Panc1 (cell line): ENCODE measurements at regions not wholly inside any gene's neighbourhood (a gene's known extent, or its start where the extent isn't known, plus 50 kb on each side); places are given as distances from the start of the nearest gene placed in this dataset.

ENCODE experiments used
- ATAC-seq: fragments of 200-7000 bp; cut with Tn5 transposase; 2 replicates; pipeline ENCODE4 v1.9.1; 2020; ENCODE audit warnings: mild to moderate bottlenecking, moderate library complexity
- BruUV-seq: library from RNA; stranded (reverse); fragments of 400-500 nt; replicated peaks from 2 replicates; lab custom pipeline; 2021; lab: Mats Ljungman, UMichigan
- CTCF ChIA-PET: fragments of 300-600 bp; sonication (Branson Sonifier 250); formaldehyde crosslinking; loops from one replicate; lab custom pipeline; 2022; ENCODE audit warnings: antibody characterized with exemption; lab: Charles Lee
- POLR2A ChIA-PET: fragments of 300-600 bp; sonication (Branson Sonifier 250); formaldehyde crosslinking; loops from one replicate; lab custom pipeline; 2022; ENCODE audit warnings: antibody characterized with exemption; lab: Charles Lee
- DNase-seq: peaks from one replicate; pipeline ENCODE4 v3.0.0-alpha.2; 2010; ENCODE audit warnings: low read depth, low spot score
- H3K27ac ChIP-seq: 2 replicates; pipeline ENCODE4 v1.5.1; 2011; ENCODE audit warnings: mild to moderate bottlenecking, low read length, inconsistent platforms
- H3K27me3 ChIP-seq: fragments of 200-500 bp; sonication (Bioruptor generic); 2 replicates; pipeline ENCODE4 v1.6.0; 2014; ENCODE audit warnings: low read length, inconsistent platforms; ENCODE audit not compliant: control insufficient read depth, insufficient read depth
- H3K36me3 ChIP-seq: fragments of 200-500 bp; sonication (Bioruptor generic); 2 replicates; pipeline ENCODE4 v1.5.1; 2014; ENCODE audit warnings: inconsistent platforms, mild to moderate bottlenecking, low read length, moderate library complexity; ENCODE audit not compliant: control insufficient read depth, insufficient read depth
- H3K4me1 ChIP-seq: 2 replicates; pipeline ENCODE4 v1.5.1; 2011; ENCODE audit warnings: inconsistent platforms, mild to moderate bottlenecking, low read length, moderate library complexity; ENCODE audit not compliant: control insufficient read depth, insufficient read depth
- H3K4me3 ChIP-seq, 2 experiments: 2 replicates each; pipeline ENCODE4 v1.5.1; 2011 to 2012; ENCODE audit warnings: low read depth in 2 of 2, low read length in 2 of 2, mild to moderate bottlenecking in 2 of 2, inconsistent platforms in 1 of 2, moderate library complexity in 1 of 2
- H3K9me3 ChIP-seq: fragments of 200-500 bp; sonication (Bioruptor generic); 2 replicates; pipeline ENCODE4 v1.5.1; 2014; ENCODE audit warnings: low read depth, mild to moderate bottlenecking, inconsistent platforms, low read length, moderate library complexity; ENCODE audit not compliant: control insufficient read depth, insufficient read depth
- POLR2AphosphoS5 ChIP-seq: IDR thresholded peaks from 2 replicates; pipeline ENCODE4 v1.6.1; 2012; ENCODE audit warnings: mild to moderate bottlenecking, low read depth, low read length, moderate library complexity
- REST ChIP-seq, 2 experiments: IDR thresholded peaks; 2 replicates each; pipeline ENCODE4 v1.6.1; 2011 to 2012; ENCODE audit warnings: low read depth in 2 of 2, control low read depth in 1 of 2, low read length in 1 of 2, mild to moderate bottlenecking in 1 of 2, moderate library complexity in 1 of 2; ENCODE audit not compliant: insufficient read depth in 1 of 2
- SIN3A ChIP-seq: IDR thresholded peaks from 2 replicates; pipeline ENCODE4 v1.6.1; 2012; ENCODE audit warnings: low read depth, mild to moderate bottlenecking, low read length, moderate library complexity, borderline replicate concordance; ENCODE audit not compliant: insufficient read depth
- TCF7L2 ChIP-seq: IDR thresholded peaks from 2 replicates; pipeline ENCODE4 v1.6.1; 2011; ENCODE audit warnings: mild to moderate bottlenecking, low read depth, low read length, inconsistent platforms
- in situ Hi-C: cut with HindIII; loops from 2 replicates; pipeline ENCODE4 v1.10.0; 2016; ENCODE audit warnings: low sequenced_read_pairs, low pct_unique_long_range_greater_than_20kb
- intact Hi-C: fragments of 100-400 bp; cut with micrococcal nuclease; formaldehyde crosslinking; loops from one replicate; pipeline ENCODE4 v1.10.0; 2022; ENCODE audit not compliant: unreplicated experiment
- TF ChIP-seq, protein P1 (sequence below): fragments of 450-650 bp; IDR thresholded peaks from 2 replicates; pipeline ENCODE4 v1.5.1; 2017; ENCODE audit warnings: mild to moderate bottlenecking

DNA sequence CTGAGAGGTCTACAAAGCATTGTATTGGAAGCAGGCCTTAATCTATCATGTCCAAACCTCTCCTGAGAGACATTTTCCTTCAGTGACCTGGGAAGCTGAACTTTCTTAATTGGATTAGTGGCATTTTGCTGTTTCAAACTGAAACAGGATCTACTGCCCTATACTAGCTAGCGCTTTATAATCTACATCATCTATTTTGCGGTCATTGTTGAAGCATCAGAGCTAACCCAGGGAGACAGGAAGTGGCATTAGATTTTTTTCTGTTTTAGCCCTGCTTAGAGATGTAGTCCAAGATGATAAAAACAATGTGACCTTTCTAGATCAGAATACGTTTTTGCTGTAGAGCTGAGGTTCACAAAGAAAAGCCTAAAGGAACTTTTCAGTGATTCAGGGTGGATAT, 147.4 kb upstream of the AGR3 start:
- ATAC-seq: no peak
- H3K27ac ChIP-seq: no peak overlapping the region
- no TSS peak for BruUV-seq
- in situ Hi-C loops (no loop called here), intact Hi-C loops (no loop called here)
- no peaks in the 10 kb centered on the region for H3K36me3 ChIP-seq
- DNase-seq: no peak
- no peak overlapping the region for H3K4me3 ChIP-seq
- ChIA-PET CTCF (no interaction called here), POLR2A (no interaction called here)
- H3K27me3 ChIP-seq: no peaks in the 10 kb centered on the region
- no peaks in the 10 kb centered on the region for H3K4me1 ChIP-seq
- peaks cover 4% of the 10 kb centered on the region; the same call in 1 of the 2 replicates for H3K9me3 ChIP-seq
- TF ChIP-seq REST (IDR thresholded peaks at IDR 0.05; ENCODE audit: insufficient read depth in 1 of 2, low read depth in 2 of 2, low read length in 1 of 2): no peak
- TF ChIP-seq SIN3A: no peak
- TF ChIP-seq POLR2AphosphoS5: no peak
- TF ChIP-seq, protein P1, sequence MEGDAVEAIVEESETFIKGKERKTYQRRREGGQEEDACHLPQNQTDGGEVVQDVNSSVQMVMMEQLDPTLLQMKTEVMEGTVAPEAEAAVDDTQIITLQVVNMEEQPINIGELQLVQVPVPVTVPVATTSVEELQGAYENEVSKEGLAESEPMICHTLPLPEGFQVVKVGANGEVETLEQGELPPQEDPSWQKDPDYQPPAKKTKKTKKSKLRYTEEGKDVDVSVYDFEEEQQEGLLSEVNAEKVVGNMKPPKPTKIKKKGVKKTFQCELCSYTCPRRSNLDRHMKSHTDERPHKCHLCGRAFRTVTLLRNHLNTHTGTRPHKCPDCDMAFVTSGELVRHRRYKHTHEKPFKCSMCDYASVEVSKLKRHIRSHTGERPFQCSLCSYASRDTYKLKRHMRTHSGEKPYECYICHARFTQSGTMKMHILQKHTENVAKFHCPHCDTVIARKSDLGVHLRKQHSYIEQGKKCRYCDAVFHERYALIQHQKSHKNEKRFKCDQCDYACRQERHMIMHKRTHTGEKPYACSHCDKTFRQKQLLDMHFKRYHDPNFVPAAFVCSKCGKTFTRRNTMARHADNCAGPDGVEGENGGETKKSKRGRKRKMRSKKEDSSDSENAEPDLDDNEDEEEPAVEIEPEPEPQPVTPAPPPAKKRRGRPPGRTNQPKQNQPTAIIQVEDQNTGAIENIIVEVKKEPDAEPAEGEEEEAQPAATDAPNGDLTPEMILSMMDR: no peak
- TF ChIP-seq TCF7L2: no peak

DNA sequence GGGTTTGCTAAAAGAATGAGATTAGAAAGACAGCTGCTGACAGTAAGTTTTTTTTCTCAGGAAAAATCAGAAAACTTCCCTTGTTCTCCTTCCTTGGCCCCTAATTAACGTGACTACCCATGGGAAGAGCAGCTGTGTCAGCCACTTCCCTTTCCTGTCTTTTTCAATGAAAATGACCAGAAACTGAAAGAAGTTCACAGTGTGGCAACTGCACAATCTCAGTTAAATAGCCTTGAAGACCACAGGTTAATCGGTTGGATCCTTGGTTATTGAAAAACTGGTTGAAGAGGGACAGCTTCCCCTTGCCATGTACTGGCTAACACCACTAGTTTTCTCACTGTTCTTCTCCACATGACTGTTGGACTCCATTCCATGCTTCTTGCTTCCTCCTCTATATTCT, 148.8 kb upstream of the AGR3 start:
- TF ChIP-seq SIN3A (no peak), REST (IDR thresholded peaks at IDR 0.05; ENCODE audit: insufficient read depth in 1 of 2, low read depth in 2 of 2, low read length in 1 of 2) (no peak), TCF7L2 (no peak), POLR2AphosphoS5 (no peak)
- TF ChIP-seq, protein P1: no peak
- H3K4me1 ChIP-seq: no peaks in the 10 kb centered on the region
- ChIA-PET POLR2A (no interaction called here), CTCF (no interaction called here)
- H3K27ac ChIP-seq: no peak overlapping the region
- no peak overlapping the region for H3K4me3 ChIP-seq
- intact Hi-C loops (no loop called here), in situ Hi-C loops (no loop called here)
- H3K9me3 ChIP-seq: peaks cover 4% of the 10 kb centered on the region; the same call in 1 of the 2 replicates
- no peak for DNase-seq
- no peak for ATAC-seq
- BruUV-seq: no TSS peak
- H3K36me3 ChIP-seq: no peaks in the 10 kb centered on the region
- no peaks in the 10 kb centered on the region for H3K27me3 ChIP-seq
